ENCODE measurements at regions not wholly inside any gene's neighbourhood (a gene's known extent, or its start where the extent isn't known, plus 50 kb on each side); places are given as distances from the start of the nearest gene placed in this dataset.
"Not testable (repeated sequence)": the region's sequence is repeated elsewhere in the genome, so short reads cannot be mapped to it uniquely, and the experiment has no call there.

GRCh38 chr7:76852787-76853584 lies 179.2 kb downstream of the SPDYE17 start:
- H3K27ac Mint-ChIP-seq; H3K9me3 Mint-ChIP-seq; H3K4me1 Mint-ChIP-seq; H3K4me3 Mint-ChIP-seq; DNase-seq; H3K27me3 Mint-ChIP-seq; ATAC-seq (ENCODE audit: low read depth); H3K36me3 Mint-ChIP-seq; POLR2A ChIA-PET: not testable (repeated sequence)

DNA sequence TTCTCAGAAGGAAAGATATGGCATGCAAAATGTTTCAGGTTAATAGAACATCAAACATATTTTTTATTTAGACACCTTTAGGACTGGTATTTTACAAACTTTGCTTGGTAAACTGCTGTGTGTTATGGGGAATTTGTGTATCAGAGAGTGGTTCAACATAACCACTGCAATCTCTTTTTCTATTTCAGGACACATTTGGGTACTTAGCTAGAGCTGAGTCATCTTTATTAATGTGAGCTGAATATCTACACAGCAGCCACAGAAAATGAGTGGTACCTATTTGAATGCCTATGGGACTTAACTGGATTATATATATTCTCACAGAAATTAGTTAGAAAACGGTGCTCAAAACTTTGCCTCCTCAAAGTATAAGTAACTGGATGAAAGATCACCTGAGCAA lies 179.8 kb downstream of the SPDYE17 start:
- DNase-seq; H3K27ac Mint-ChIP-seq; H3K9me3 Mint-ChIP-seq; H3K27me3 Mint-ChIP-seq; H3K36me3 Mint-ChIP-seq; H3K4me3 Mint-ChIP-seq; POLR2A ChIA-PET; ATAC-seq (ENCODE audit: low read depth); H3K4me1 Mint-ChIP-seq: not testable (repeated sequence)

DNA sequence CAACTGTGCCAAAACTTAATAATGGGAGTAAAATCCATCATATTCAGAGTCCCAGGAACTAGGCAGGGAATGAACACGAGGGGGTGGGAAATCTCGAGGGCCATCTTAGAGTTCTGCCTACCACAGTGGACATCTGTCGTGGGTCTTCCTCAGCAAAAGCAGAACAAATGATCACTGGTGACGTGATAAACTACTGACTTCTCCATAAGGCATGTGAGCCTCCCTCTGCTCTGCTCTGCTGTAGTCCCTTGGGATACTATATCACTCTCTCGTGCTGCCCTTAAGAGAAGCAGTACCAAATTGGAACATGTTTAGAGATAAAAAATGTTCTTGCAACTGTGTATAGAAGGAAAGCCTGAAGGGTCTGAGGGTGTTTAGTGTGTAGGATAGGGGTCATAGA lies 180.5 kb downstream of the SPDYE17 start:
- not testable (repeated sequence) for H3K27ac Mint-ChIP-seq; ATAC-seq (ENCODE audit: low read depth)

DNA sequence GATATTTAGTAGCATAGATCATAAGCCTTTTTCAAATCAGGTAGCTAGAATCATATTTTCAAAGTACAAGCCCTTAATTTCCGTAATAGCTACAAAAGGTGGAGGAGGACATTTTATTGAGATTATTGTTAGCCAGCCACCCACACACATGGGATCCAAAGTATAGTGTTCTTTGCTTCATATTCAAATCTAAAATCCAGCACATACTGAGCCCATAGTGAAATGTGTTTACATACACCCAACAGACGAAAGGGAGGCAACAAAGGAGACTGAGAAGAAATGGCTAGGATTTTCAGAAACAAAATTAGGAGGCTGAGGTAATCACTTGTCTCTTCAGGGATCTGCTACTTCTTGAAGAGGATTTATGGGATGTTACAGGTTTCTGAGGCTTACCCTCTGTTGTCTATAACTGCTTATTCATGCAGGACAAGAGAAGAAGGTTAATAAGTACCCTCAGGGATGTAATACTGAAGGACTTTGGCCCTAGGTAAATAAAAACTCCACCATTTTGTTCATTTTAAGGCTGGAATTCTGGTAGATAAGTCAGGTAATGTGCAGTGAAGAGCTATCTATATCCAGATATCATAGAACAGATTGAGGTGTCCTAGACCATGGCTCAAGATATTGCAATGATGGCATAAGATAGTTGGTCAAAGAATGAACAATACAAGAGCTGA lies 182.1 kb downstream of the SPDYE17 start:
- DNase-seq; H3K9me3 Mint-ChIP-seq; H3K36me3 Mint-ChIP-seq; H3K4me3 Mint-ChIP-seq; ATAC-seq (ENCODE audit: low read depth); POLR2A ChIA-PET; H3K27me3 Mint-ChIP-seq; H3K27ac Mint-ChIP-seq; H3K4me1 Mint-ChIP-seq: not testable (repeated sequence)

More for the DNA sequence above, 180.5 kb downstream of the SPDYE17 start:
- DNase-seq, H3K9me3 Mint-ChIP-seq, H3K4me1 Mint-ChIP-seq, H3K4me3 Mint-ChIP-seq, POLR2A ChIA-PET, H3K27me3 Mint-ChIP-seq, H3K36me3 Mint-ChIP-seq: not testable (repeated sequence)

DNA sequence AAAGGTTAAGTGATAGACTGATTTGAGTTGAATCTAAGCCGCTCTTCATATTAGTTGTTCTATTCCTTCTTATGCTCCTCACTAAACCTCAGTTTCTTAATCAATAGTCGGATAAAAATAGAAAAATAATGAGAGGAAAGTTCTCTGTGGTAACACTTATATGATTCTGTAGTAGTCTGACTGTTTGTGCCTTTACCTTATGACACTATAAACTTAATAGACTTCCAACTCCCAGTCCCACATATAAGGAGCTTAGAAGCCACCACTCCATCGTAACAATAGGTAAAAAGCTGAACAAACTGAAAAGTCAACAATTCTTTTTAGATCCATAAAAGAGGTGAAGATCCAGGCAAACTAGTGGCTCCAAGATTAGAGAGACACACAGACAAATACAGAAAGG lies 192.3 kb downstream of the SPDYE17 start:
- DNase-seq; ATAC-seq (ENCODE audit: low read depth); H3K27ac Mint-ChIP-seq; H3K4me1 Mint-ChIP-seq; H3K4me3 Mint-ChIP-seq; H3K9me3 Mint-ChIP-seq; POLR2A ChIA-PET; H3K36me3 Mint-ChIP-seq: not testable (repeated sequence)
- peaks cover 11% of the 10 kb centered on the region for H3K27me3 Mint-ChIP-seq

GRCh38 chr7:76839214-76839613 lies 192.9 kb downstream of the SPDYE17 start:
- H3K9me3 Mint-ChIP-seq; ATAC-seq (ENCODE audit: low read depth); POLR2A ChIA-PET; H3K4me3 Mint-ChIP-seq; H3K4me1 Mint-ChIP-seq; H3K27ac Mint-ChIP-seq; H3K36me3 Mint-ChIP-seq; DNase-seq: not testable (repeated sequence)
- peaks cover 11% of the 10 kb centered on the region for H3K27me3 Mint-ChIP-seq

- H3K9me3 Mint-ChIP-seq; H3K4me3 Mint-ChIP-seq; DNase-seq; H3K36me3 Mint-ChIP-seq; ATAC-seq (ENCODE audit: low read depth); H3K4me1 Mint-ChIP-seq; POLR2A ChIA-PET; H3K27ac Mint-ChIP-seq: not testable (repeated sequence)
- H3K27me3 Mint-ChIP-seq: peaks cover 11% of the 10 kb centered on the region
These were observed 193.8 kb downstream of the SPDYE17 start for GRCh38 chr7:76838357-76838756.

DNA sequence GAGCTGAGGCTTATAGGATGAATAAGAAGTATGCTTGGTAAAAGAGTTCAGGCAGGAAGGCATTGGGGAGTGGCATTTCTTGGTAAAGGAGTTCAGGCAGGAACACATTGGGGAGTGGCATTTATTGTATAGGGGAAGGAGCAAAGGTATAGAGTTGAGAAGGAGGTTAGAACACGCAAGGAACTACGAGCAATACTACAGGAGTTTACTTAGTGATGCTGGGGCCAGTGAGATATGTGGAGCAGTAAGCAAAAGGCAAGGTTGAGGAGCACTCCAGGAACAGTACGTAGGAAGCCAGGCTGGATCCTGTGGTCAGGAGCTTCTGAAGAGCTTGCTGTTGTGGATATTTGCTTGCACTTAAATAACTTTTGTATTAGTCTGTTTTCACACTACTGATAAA lies 202.2 kb upstream of the POMZP3 start:
- H3K4me1 Mint-ChIP-seq; ATAC-seq (ENCODE audit: low read depth); H3K4me3 Mint-ChIP-seq; POLR2A ChIA-PET; DNase-seq; H3K9me3 Mint-ChIP-seq; H3K27me3 Mint-ChIP-seq; H3K27ac Mint-ChIP-seq; H3K36me3 Mint-ChIP-seq: not testable (repeated sequence)

DNA sequence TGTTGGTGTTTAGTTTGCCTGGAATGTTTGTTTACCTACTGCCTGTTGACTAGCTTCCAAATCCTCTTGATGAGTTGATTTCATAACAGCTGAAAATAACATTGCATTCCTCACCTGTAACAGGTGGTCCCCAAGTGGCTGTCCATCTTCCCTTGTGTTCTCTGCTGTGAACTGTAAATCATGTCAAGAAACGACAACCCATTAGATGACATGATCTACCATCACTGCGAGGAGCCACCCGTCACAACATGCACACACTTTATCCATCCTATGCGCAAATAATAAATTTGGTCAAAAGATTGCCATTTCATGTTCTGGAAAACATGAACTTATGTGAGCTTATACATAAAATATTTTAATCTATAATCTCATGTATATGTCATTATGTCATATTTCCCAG lies 199.1 kb upstream of the POMZP3 start:
- H3K9me3 Mint-ChIP-seq; ATAC-seq (ENCODE audit: low read depth); H3K27me3 Mint-ChIP-seq; H3K4me3 Mint-ChIP-seq; DNase-seq; H3K4me1 Mint-ChIP-seq; H3K36me3 Mint-ChIP-seq; H3K27ac Mint-ChIP-seq; POLR2A ChIA-PET: not testable (repeated sequence)

DNA sequence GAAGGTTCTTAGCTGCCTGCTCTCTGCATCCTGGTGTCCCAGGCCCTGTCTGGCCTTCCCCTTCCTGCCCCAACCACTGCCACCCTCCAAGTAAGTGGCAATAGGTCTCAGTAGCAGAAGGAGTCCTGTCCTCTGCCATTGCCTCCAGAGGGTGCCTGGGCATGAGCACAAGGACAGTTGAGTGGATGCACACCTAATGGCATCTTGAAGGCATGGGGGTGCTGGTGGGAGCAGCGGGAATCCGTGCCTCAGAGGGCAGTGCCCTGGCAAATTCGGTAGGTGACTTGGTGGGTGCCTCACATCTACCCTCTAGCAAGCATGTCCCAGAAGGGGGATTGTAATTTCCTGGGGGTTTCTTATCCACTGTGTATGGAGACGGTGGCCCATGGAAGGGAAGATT lies 182.8 kb upstream of the POMZP3 start:
- H3K4me1 Mint-ChIP-seq: not testable (repeated sequence)

GRCh38 chr7:76807588-76808100 lies 180.6 kb upstream of the POMZP3 start:
- H3K9me3 Mint-ChIP-seq; H3K36me3 Mint-ChIP-seq; DNase-seq; H3K27me3 Mint-ChIP-seq; H3K27ac Mint-ChIP-seq; H3K4me3 Mint-ChIP-seq; ATAC-seq (ENCODE audit: low read depth); POLR2A ChIA-PET; H3K4me1 Mint-ChIP-seq: not testable (repeated sequence)

More for the DNA sequence above, 182.8 kb upstream of the POMZP3 start:
- H3K9me3 Mint-ChIP-seq; H3K27ac Mint-ChIP-seq; POLR2A ChIA-PET; DNase-seq; H3K36me3 Mint-ChIP-seq; ATAC-seq (ENCODE audit: low read depth); H3K4me3 Mint-ChIP-seq; H3K27me3 Mint-ChIP-seq: not testable (repeated sequence)

- H3K27ac Mint-ChIP-seq; H3K9me3 Mint-ChIP-seq; H3K36me3 Mint-ChIP-seq; H3K27me3 Mint-ChIP-seq; POLR2A ChIA-PET; H3K4me3 Mint-ChIP-seq; H3K4me1 Mint-ChIP-seq; ATAC-seq (ENCODE audit: low read depth); DNase-seq: not testable (repeated sequence)
These were observed 179.4 kb upstream of the POMZP3 start for GRCh38 chr7:76806460-76806859.

- H3K4me3 Mint-ChIP-seq; DNase-seq; H3K27me3 Mint-ChIP-seq; H3K9me3 Mint-ChIP-seq; H3K27ac Mint-ChIP-seq; H3K36me3 Mint-ChIP-seq; POLR2A ChIA-PET; ATAC-seq (ENCODE audit: low read depth); H3K4me1 Mint-ChIP-seq: not testable (repeated sequence)
These were observed 178.9 kb upstream of the POMZP3 start for GRCh38 chr7:76806010-76806409.

DNA sequence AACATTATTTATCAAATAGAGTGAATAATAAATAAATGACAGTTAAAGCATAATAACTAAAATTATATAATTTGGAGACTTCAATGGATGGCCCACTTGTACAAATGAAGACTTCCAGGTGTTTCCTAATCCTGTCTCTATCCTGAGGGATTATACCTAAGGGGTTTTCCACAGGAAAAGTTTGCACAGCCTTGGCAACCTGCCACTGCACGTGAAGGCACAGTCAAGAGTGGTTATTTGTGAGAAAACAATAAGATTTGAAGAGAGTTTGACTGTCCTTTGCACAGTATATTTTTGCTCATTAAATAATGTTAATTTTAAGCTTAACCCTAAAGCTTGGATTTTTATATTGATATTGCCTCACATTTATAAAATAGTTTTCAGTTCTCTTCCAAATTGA lies 178.2 kb upstream of the POMZP3 start:
- POLR2A ChIA-PET; DNase-seq; H3K27me3 Mint-ChIP-seq; H3K27ac Mint-ChIP-seq; H3K4me1 Mint-ChIP-seq; H3K4me3 Mint-ChIP-seq; ATAC-seq (ENCODE audit: low read depth); H3K9me3 Mint-ChIP-seq; H3K36me3 Mint-ChIP-seq: not testable (repeated sequence)
